Activated B cell treated with CpG ODN at 0.5 μM for 24 hours (primary cell): ENCODE measurements at regions not wholly inside any gene's neighbourhood (a gene's known extent, or its start where the extent isn't known, plus 50 kb on each side); places are given as distances from the start of the nearest gene placed in this dataset.

Experiments
- ATAC-seq: fragments of 200-7000 bp; cut with Tn5 transposase; one replicate; pipeline ENCODE4 v1.10.0; 2021; ENCODE audit warnings: low read depth, mild to moderate bottlenecking, moderate library complexity
- CTCF ChIA-PET: fragments of 350-600 bp; sonication (Branson Sonifier 250); formaldehyde crosslinking; loops from one replicate; lab custom pipeline; 2021; ENCODE audit warnings: antibody characterized with exemption; lab: Charles Lee
- POLR2A ChIA-PET: fragments of 350-600 bp; sonication (Branson Sonifier 250); formaldehyde crosslinking; loops from one replicate; lab custom pipeline; 2021; ENCODE audit warnings: antibody characterized with exemption; lab: Charles Lee
- DNase-seq: peaks from one replicate; pipeline ENCODE4 v3.0.0; 2022
- H3K27ac Mint-ChIP-seq: one replicate; pipeline ENCODE4 v1.8.0; 2020; ENCODE audit warnings: mixed read lengths
- H3K27me3 Mint-ChIP-seq: one replicate; pipeline ENCODE4 v1.8.0; 2021; ENCODE audit warnings: mixed read lengths
- H3K36me3 Mint-ChIP-seq: one replicate; pipeline ENCODE4 v1.8.0; 2021; ENCODE audit warnings: low read depth, mixed read lengths
- H3K4me1 Mint-ChIP-seq: one replicate; pipeline ENCODE4 v1.8.0; 2021; ENCODE audit warnings: mixed read lengths
- H3K4me3 Mint-ChIP-seq: one replicate; pipeline ENCODE4 v1.8.0; 2020; ENCODE audit warnings: mild to moderate bottlenecking, mixed read lengths
- H3K9me3 Mint-ChIP-seq: one replicate; pipeline ENCODE4 v1.8.0; 2020; ENCODE audit warnings: mixed read lengths
- CTCF ChIP-seq: fragments of 200-600 bp; IDR thresholded peaks from one replicate; pipeline ENCODE4 v1.8.0; 2022; ENCODE audit warnings: antibody characterized with exemption, mild to moderate bottlenecking
- intact Hi-C: fragments of 100-400 bp; cut with micrococcal nuclease; formaldehyde crosslinking; loops from one replicate; pipeline ENCODE4 v1.15.1; 2024

- Mint-ChIP-seq H3K9me3 (peaks cover 21% of the 10 kb centered on the region), H3K4me1 (no peaks in the 10 kb centered on the region), H3K27me3 (no peaks in the 10 kb centered on the region), H3K4me3 (no peak overlapping the region), H3K27ac (no peak overlapping the region), H3K36me3 (no peaks in the 10 kb centered on the region)
- DNase-seq: no peak
- no peak for TF ChIP-seq CTCF
- CTCF ChIA-PET: no interaction called here
- intact Hi-C loops: no loop called here
- ATAC-seq: no peak
- POLR2A ChIA-PET: no interaction called here
Observed at GRCh38 chr2:138430181-138430580, 71.4 kb upstream of the SPOPL start.

- ATAC-seq (no peak), DNase-seq (no peak)
- no peaks in the 10 kb centered on the region for H3K36me3 Mint-ChIP-seq
- TF ChIP-seq CTCF: no peak
- CTCF ChIA-PET: no interaction called here
- H3K9me3 Mint-ChIP-seq: peaks cover 5% of the 10 kb centered on the region
- no peaks in the 10 kb centered on the region for H3K27me3 Mint-ChIP-seq
- POLR2A ChIA-PET: no interaction called here
- no peak overlapping the region for H3K27ac Mint-ChIP-seq
- no peak overlapping the region for H3K4me3 Mint-ChIP-seq
- intact Hi-C loops: no loop called here
- no peaks in the 10 kb centered on the region for H3K4me1 Mint-ChIP-seq
Observed at GRCh38 chr2:138432971-138433370, 68.6 kb upstream of the SPOPL start.

GRCh38 chr2:138433995-138434951 lies 67.3 kb upstream of the SPOPL start:
- no peaks in the 10 kb centered on the region for H3K36me3 Mint-ChIP-seq
- POLR2A ChIA-PET: no interaction called here
- H3K27me3 Mint-ChIP-seq: no peaks in the 10 kb centered on the region
- TF ChIP-seq CTCF: no peak
- no peaks in the 10 kb centered on the region for H3K4me1 Mint-ChIP-seq
- DNase-seq (no peak), ATAC-seq (no peak)
- peaks cover 3% of the 10 kb centered on the region for H3K9me3 Mint-ChIP-seq
- intact Hi-C loops: no loop called here
- CTCF ChIA-PET: no interaction called here
- H3K27ac Mint-ChIP-seq: no peak overlapping the region
- H3K4me3 Mint-ChIP-seq: no peak overlapping the region

- no peaks in the 10 kb centered on the region for H3K36me3 Mint-ChIP-seq
- no peaks in the 10 kb centered on the region for H3K4me1 Mint-ChIP-seq
- ChIA-PET CTCF (no interaction called here), POLR2A (no interaction called here)
- no peaks in the 10 kb centered on the region for H3K27me3 Mint-ChIP-seq
- DNase-seq (no peak), ATAC-seq (no peak)
- intact Hi-C loops: no loop called here
- no peaks in the 10 kb centered on the region for H3K9me3 Mint-ChIP-seq
- no peak overlapping the region for H3K27ac Mint-ChIP-seq
- no peak for TF ChIP-seq CTCF
- H3K4me3 Mint-ChIP-seq: no peak overlapping the region
Observed at GRCh38 chr2:138435701-138436100, 65.9 kb upstream of the SPOPL start.

GRCh38 chr2:138439733-138440132 lies 61.8 kb upstream of the SPOPL start:
- no peaks in the 10 kb centered on the region for H3K36me3 Mint-ChIP-seq
- intact Hi-C loops: no loop called here

More at GRCh38 chr2:138439733-138440132, 61.8 kb upstream of the SPOPL start:
- H3K4me1 Mint-ChIP-seq: no peaks in the 10 kb centered on the region
- no peaks in the 10 kb centered on the region for H3K27me3 Mint-ChIP-seq
- ATAC-seq: no peak
- CTCF ChIA-PET: no interaction called here
- no peak for TF ChIP-seq CTCF
- no peaks in the 10 kb centered on the region for H3K9me3 Mint-ChIP-seq
- no peak for DNase-seq
- POLR2A ChIA-PET: no interaction called here
- H3K4me3 Mint-ChIP-seq: no peak overlapping the region
- no peak overlapping the region for H3K27ac Mint-ChIP-seq
